HG02571 (cell line): ENCODE measurements at regions not wholly inside any gene's neighbourhood (a gene's known extent, or its start where the extent isn't known, plus 50 kb on each side); places are given as distances from the start of the nearest gene placed in this dataset.
"Not testable (repeated sequence)": the region's sequence is repeated elsewhere in the genome, so short reads cannot be mapped to it uniquely, and the experiment has no call there.

Experiments used
- ATAC-seq: cut with Tn5 transposase; IDR thresholded peaks from one replicate; pipeline ENCODE4 v1.9.1; 2021; ENCODE audit warnings: mild to moderate bottlenecking, moderate library complexity; ENCODE audit not compliant: unreplicated experiment

DNA sequence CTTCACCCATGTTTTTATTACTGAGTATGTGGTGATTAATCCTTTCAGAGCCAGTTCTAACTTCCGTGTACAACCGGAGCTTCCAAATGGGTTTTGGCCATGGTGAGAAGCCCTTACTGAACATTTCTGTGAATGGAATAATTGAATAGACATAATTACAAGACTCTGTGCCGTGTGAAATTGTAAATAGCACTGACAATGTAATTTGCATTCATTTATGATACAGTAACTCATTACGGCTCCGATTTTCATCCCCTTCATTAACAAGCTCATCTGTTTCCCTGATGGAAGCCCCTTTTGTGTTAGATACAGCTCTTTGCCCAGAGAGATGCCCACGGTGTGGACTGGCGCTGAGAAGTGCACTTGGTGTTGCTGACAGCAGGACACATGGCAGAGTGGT, 891.0 kb downstream of the AACS start:
- no peak for ATAC-seq

GRCh38 chr12:125966641-125967040, 901.4 kb downstream of the AACS start:
- no peak for ATAC-seq

GRCh38 chr12:125968413-125968812, 903.2 kb downstream of the AACS start:
- no peak for ATAC-seq

- ATAC-seq = no peak
These were observed 906.7 kb downstream of the AACS start for GRCh38 chr12:125971981-125972380.

DNA sequence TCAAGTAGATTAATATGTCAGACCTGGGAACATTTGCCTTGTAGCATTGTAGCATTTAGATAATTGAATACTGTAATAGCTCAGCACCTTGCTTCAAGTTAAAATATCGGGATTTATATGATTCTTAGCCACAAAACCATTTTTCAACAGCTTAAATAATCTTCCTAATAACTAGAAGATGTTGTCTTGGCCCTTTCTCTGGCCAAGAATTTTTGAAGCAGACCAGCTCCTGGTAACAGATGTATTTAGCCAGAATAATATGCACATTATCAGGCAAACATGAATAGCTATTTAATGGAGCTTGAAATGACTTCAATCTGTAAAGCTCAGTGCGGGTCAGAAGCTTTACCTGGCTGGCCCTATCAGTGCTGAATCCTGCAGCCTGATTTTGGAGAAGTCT, 913.1 kb downstream of the AACS start:
- no peak for ATAC-seq

DNA sequence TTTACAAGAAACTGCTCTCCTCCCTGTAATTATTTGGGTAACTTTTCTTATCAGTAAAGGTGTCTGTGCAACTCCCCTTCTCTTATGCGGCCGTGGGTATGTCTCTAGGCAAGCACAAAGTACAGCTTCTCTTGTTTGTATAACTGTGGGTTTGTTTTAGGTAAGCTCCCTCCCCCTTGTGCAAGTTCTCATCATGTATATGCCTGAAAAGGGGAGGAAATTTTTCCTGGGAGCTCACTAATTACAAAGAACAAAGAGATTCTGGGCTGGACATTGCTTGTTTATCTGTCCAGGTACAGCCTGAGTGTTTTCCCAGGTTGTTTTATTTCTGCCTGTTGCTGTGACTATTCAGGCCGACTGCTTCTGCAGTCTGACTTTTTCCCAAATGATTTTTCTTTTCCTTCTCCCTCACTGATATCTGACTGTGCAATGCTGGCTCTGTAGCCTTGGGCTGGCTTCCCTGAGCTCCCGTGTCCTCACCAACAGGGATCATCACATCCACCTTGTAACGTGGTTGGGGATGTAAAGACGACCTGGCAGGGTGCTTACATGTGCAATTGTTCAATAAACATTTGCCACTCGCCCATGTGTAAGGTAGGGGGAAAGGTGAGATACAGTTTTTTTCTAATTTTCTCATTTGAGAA, 916.5 kb downstream of the AACS start:
- no peak for ATAC-seq

DNA sequence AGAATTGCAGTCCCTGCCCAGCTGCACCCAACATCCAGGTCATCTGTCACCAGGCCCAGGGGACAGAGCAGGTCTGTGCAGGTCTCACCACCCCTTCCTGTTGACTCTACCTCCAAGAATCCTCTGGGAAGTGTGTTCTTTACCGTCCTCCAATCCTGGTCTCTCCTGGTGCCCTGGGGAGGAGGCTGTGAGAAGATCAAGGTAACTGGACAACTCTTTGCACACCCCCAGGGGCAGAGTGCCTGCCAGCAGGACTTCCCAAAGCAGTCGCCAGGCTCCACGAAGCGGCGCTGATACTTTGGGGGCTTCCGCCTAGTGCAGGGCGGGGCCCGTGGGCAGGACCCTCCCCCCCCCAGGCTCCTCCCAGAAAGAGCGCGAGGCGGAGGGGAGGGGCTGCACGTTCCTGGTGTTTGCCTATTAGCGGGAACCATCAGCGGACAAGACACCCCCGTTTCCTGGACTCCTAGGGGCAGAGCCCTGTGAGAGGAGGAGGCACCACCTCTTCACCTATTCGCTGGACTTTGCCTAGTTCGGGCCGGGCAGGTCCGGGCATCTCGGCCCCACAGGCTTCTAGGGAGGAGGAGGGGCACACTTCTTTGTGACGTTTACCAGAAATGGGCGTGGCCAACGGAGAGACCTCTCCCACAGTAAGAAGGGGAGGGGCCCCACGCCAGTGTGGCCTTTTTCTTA, 918.0 kb downstream of the AACS start:
- ATAC-seq = no peak

DNA sequence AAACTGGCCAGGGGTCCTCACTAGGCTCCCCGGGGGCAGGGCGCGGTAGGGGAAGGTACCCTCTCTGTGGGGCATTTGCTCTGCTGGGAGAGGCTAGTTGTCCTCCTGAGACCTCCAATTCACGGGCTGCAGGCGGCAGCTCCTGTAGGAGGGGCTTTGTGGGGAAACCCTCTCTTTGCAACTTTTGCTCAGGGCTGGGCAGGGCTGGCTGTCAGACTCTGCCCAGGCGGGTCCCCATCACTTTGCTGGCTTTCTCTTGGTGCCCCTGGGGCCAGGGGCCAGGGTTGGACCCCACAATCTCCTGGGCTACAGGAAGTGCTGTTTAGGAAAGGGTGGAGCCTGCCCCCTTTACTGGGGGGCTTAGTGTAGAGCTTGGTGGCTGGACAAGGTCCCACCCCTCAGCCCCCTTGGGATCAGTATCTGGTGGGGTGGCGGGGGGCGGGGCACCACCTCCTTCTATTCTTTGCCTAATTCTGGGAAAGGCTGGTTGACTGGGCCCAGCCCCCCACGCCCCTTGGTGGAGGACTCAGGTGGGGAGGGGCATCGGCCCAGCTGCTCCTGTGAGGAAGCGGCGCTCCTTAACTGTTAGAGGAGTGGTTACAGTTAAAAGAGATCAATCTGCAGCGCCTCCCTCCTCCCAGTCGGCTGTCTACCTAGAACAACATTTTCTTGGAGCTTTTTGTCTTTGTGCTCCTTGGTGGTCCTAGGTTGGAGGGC, 918.7 kb downstream of the AACS start:
- ATAC-seq = no peak

- ATAC-seq = no peak
These were observed 923.3 kb downstream of the AACS start for GRCh38 chr12:125988545-125988944.

DNA sequence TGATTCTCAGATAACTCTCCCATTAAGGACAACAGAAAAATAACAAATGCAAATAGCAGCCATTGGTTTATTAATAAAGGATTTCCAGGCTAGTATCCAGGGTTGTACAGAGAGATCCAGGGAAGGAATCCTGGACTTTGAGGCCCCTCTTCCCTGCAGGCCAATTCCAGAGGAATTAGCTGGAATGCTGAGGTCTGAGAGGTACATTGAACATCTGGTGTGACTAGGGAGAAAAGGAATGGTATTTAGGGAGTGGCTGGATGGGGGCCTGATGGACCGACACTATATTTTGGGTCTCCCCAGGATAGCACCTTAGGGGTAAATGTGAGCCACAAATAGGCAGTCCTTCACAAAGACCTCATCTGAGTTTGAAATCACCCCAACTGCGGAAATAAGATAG, 924.5 kb downstream of the AACS start:
- ATAC-seq = no peak

- no peak for ATAC-seq
These were observed 931.2 kb downstream of the AACS start for GRCh38 chr12:125996443-125996842.

DNA sequence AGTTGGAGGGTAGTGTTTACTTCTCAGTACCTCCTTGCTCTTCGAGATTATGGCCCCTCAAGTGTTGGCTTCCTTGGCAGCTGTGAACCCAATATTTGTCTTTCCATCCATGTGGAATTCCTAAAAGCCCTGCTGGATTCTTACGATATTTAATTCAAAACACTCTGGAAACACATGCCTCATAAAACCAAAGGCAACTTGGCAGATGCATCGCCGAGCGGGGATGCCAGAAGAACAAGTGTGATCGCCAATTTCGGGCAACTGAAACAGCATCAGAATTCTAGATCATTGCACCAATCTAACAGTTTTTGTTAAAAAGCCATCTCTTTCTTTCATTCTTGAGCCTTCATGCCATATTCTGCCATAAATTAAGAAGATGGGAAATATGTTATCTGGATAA, 934.4 kb downstream of the AACS start:
- ATAC-seq = no peak

GRCh38 chr12:126019385-126019784, 954.1 kb downstream of the AACS start:
- ATAC-seq = no peak

DNA sequence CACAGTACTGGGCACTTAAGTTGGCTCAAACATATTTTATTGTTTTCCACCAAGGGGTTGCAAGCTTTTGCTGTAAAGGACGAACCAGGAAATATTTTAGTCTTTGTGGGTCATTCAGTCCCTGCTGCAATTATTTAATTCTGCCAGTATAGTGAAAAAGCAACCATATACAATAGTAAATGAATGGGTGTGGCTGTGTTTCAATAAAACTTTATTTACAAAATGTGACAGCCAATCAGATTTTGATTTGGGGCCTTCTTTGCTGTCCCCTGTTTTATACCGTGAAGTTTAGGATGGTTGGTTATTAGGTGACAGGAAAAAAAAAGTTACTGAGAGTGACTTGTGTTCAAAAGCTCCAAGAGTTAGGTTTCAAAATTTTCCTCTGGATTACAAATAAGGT, 956.4 kb downstream of the AACS start:
- no peak for ATAC-seq

DNA sequence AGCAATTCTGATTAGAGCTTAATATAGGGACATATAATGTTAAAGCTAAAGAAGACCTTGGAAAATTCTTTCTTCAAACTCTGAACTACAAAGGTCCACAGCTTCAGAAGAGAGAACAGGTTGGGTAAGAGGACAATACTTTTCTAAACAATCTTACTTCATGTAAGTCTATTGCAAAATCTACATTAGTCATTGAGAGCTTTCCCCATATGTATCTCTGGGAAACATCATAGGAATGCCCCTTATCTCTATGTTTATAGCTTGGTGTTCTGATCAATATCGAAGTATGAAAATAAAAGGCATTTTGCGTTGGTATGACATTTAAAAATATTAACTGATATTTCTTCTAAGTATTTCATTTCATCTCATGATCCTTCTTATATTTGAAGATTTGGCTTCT, 962.6 kb downstream of the AACS start:
- ATAC-seq = no peak

DNA sequence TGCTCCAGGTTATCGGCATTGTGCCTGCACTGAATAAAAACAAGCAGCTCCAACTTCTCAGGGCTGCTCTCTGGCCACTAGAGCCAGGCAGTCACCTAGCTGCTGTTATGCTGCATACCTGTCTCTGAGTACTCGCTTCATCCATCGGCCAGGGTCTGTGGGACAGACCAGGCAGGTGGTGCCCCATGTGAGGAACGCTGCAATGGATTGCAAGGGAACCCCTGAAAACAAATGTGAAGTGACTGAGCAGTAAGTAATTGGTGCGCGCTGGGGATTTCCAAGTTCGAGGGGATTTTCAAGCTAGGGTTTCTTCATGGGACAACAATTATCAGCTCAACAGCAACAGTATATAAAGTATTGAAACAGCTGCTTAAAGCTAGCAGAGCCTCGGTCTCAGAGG, 965.3 kb downstream of the AACS start:
- ATAC-seq = no peak

- no peak for ATAC-seq
These were observed 968.5 kb downstream of the AACS start for GRCh38 chr12:126033751-126034150.

DNA sequence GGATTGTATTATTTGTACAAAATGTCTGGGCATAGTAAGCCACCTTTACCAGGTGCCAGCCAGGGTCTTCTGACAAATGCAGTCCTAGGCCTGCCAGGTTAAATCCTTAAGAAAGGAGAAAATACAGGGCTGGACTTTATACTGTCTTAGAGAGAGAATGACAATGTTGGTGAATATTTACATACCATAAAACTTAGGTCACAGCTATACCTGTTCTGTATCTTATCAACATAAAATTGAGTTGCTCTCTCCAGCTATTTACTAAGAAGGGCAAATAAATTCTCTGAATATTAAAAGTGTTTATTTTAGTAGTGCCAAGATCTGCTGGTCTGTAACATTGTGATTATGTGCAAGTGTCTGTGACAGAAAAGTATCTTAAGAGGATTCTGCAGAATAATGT, 971.1 kb downstream of the AACS start:
- ATAC-seq = no peak

DNA sequence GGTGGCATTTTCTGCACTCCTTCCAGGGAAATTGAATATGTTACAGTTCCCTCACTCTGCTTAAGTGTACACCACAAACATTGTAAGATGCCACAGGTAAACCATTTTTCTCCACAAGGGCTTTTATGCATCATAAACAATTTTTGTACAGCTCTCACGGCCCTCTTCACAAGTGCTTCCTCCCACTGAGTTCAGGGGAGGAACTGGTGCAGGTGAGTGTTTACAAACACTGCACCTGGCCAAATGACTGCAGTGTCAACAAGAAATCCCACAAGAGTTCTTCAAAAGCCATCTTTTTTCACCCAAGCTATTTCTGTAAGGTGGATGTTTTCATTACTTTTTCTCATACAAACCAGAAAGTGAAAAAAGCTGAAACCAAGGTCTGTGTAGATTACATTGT, 973.2 kb downstream of the AACS start:
- no peak for ATAC-seq

- ATAC-seq = no peak
These were observed 975.1 kb downstream of the AACS start for GRCh38 chr12:126040307-126040706.

GRCh38 chr12:126042286-126042685, 977.1 kb downstream of the AACS start:
- ATAC-seq = no peak

- ATAC-seq = not testable (repeated sequence)
These were observed 984.3 kb downstream of the AACS start for GRCh38 chr12:126049501-126049900.
